Choroid plexus epithelial cell (primary cell): ENCODE measurements at regions not wholly inside any gene's neighbourhood (a gene's known extent, or its start where the extent isn't known, plus 50 kb on each side); places are given as distances from the start of the nearest gene placed in this dataset.

Source experiments
- DNase-seq: peaks from one replicate; pipeline ENCODE4 v3.0.0-alpha.2; 2010; ENCODE audit warnings: low read depth
- H3K4me3 ChIP-seq: 2 replicates; pipeline ENCODE4 v1.5.1; 2011; ENCODE audit warnings: low read depth, mild to moderate bottlenecking, control low read depth, low read length, moderate library complexity
- CTCF ChIP-seq: conservative IDR thresholded peaks from 2 replicates; pipeline ENCODE4 v1.5.1; 2011; ENCODE audit warnings: low read depth, mild to moderate bottlenecking, control low read depth, inconsistent platforms, low read length, moderate library complexity

- peak overlapping the region; percentile 68 for H3K4me3 ChIP-seq
- no peak for TF ChIP-seq CTCF
- DNase-seq, result peak; percentile 33
Measured at GRCh38 chr11:10930224-10930971, 72.5 kb upstream of the ZBED5 start.

GRCh38 chr11:10927538-10927937 lies 69.7 kb upstream of the ZBED5 start:
- TF ChIP-seq CTCF, result no peak
- no peak for DNase-seq
- no peak overlapping the region for H3K4me3 ChIP-seq

GRCh38 chr11:10926801-10927211 lies 69.0 kb upstream of the ZBED5 start:
- DNase-seq, result no peak
- no peak overlapping the region for H3K4me3 ChIP-seq
- TF ChIP-seq CTCF, result no peak

- H3K4me3 ChIP-seq, result no peak overlapping the region
- no peak for DNase-seq
- TF ChIP-seq CTCF, result no peak
Measured at GRCh38 chr11:10925149-10925926, 67.5 kb upstream of the ZBED5 start.

GRCh38 chr11:10923882-10924281 lies 66.0 kb upstream of the ZBED5 start:
- no peak overlapping the region for H3K4me3 ChIP-seq
- no peak for TF ChIP-seq CTCF
- no peak for DNase-seq

GRCh38 chr11:10922892-10923291 lies 65.0 kb upstream of the ZBED5 start:
- no peak for DNase-seq
- TF ChIP-seq CTCF, result no peak
- no peak overlapping the region for H3K4me3 ChIP-seq
